Stimulated activated CD4-positive, alpha-beta T cell treated with anti-CD3 and anti-CD28 coated beads, Interleukin-4, amount 100 ng/mL, for 4 hours (primary cell): ENCODE measurements at regions not wholly inside any gene's neighbourhood (a gene's known extent, or its start where the extent isn't known, plus 50 kb on each side); places are given as distances from the start of the nearest gene placed in this dataset.

Experiments used
- DNase-seq, 2 experiments: peaks; one replicate each; pipeline ENCODE4 v3.0.0-alpha.2; 2020

DNA sequence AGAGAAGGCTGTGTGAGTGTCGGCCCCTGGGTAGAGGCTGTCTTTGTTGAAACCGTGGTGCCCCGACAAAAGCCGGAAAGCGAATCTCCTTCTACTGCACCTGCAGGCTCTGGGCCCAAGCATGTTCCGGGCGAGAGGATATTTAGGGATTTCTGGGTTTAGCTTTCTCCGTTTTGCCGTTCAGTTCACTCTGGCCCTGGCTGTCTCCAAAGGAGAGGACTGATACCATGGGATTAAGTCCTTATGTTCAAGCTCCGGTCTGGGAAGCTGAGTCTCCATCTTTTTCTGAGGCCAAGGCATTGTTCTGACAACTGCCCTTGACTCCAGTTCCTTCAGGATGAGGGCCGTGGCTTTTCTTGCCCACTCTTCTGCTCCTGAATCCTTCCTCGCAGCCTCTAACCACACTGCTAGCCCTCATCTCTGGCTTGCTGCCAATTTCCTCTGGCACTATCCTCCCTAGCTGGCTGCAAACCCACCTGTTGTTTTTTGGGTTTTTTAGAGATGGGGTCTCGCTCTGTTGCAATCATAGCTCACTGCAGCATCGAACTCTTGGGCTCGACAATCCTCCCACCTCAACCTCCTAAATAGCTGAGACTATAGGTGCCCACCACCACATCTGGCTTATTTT is 206.8 kb downstream of the SKIDA1 start:
- no peak for DNase-seq

DNA sequence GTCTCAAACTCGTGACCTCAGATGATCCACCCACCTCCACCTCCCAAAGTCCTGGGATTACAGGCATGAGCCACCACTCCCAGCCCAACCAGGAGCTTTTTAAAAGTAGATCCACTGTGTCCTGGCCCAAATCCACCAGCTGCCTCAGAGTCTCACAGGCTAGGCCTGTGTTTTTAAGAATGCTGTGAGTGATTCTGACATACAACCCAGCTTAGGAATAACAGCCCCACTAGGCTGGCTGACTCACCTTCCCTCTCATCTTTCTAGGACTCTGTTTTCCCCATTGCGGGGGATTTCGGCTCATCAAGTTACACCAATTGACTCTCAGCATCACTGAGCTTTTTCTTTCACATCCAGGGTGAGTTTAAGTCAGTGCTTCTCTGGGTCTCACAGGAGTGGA is 207.6 kb downstream of the SKIDA1 start:
- DNase-seq = no peak

DNA sequence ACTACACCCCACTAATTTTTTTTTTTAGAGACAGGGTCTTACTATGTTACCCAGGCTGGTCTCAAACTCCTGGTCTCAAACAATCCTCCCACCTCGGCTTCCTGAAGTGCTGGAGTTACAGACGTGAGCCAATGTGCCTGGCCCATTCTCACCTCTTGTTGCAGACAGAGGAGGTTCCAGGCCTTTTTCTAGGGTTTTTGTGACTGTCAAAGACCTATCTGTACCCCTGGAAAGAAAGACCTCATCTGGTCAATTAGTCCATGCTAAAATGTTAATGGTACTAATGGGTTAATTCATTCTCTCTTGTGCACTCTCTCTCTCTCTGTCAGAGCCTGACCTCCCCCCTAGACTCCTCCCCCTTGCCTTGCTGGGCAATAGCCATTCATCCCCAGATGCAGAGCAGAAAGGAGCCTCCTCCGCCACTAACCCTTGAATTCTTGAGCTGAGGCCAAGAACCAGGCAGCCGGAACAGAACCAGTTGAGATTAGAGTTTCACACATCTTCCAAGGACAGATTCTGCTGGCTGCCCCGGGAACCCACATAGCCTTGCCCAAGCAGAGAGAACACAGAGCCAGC is 209.7 kb downstream of the SKIDA1 start:
- no peak for DNase-seq

DNA sequence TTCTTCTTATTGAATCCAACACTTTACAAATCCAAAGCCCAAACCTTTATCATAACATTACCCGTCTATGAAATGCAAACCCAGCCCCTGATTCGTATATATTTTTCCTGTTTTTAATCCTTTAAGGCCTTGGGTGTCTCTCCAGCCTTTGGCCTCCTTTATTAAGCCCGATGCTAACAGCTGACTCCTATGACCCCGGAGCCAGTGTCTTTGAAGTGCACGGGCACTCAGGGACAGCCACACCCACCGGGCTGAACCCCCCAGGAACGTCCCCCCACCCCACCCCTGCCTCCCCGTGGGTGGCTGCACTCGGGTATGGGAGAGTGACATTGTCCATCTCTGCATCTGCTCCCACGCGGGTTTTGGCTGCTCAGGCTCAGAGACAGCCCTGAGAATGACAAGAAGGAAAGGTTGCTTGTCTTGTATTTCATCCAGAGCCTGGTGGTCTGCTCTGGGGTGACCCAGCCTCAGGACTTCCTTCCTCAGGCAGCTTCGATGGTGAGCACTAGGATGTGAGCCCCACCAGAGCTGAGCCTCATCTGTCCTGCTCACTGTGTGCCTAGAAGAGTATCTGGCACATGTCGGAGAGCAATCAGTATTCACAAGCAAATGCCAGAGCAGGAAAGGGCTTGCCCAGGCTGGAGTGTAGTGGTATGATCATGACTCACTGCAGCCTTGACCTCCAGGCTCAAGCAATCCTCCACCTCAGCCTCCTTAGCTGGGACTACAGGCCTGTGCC is 210.4 kb downstream of the SKIDA1 start:
- DNase-seq = no peak

DNA sequence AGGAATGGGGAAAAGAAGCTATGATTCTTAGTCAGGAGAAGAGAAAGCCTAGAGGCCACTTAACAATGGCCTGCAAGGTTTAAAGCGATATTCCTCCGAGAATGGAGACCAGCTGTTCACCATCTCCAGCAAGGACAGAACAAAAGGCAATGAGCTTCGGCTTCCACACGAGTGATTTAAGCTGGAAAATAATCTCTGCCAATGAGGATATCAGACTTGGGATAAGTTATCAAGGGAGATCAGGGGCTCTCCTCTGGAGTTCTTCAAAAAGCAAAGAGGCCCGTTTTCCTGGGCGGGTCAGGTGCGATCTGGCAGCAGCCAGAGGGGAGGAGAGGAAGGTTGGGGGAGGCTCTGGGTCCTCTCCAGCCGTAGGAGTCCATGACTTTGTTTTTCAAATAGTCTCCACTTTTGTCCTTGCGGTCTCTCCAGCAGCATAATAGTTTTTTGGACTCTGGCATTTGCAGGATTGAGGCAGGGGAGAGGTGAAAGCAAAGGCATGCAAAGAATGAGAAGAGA is 211.3 kb downstream of the SKIDA1 start:
- DNase-seq = no peak

DNA sequence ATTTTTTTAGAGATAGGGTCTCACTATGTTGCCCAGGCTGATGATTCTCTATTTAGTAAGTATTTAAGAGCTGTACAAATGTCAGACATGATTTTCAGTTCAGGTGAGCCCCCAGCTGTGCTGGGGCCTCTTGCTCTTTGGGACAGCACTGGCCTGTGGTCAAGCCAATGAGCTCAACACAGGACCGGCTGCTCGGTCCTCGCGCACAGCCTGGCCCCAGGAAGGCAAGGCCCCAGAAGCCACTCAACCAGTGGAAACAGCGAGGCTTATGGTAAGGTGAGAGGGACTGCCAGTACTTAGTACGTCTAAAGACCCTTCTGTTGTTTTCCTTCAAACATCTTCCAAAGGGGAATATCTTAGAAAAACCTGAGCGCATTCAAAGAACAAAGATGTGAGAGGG is 211.8 kb downstream of the SKIDA1 start:
- DNase-seq = no peak

DNA sequence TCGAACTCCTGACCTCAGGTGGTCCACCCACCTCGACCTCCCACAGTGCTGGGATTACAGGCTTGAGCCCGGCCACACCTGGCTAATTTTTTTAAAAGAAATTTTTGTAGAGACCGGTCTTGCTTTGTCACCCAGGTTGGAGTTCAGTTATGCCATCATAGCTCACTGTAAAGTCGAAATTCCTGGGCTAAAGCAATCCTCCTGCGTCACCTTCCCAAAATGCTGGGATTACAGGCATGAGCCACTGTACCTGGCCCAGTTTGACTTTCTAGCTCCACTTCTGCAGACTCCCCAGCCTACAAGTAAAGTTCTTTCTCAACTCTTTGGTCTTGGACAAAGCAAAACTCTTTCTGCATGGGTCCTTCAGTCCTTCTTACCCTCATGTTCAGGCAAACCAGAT is 214.1 kb downstream of the SKIDA1 start:
- no peak for DNase-seq

DNA sequence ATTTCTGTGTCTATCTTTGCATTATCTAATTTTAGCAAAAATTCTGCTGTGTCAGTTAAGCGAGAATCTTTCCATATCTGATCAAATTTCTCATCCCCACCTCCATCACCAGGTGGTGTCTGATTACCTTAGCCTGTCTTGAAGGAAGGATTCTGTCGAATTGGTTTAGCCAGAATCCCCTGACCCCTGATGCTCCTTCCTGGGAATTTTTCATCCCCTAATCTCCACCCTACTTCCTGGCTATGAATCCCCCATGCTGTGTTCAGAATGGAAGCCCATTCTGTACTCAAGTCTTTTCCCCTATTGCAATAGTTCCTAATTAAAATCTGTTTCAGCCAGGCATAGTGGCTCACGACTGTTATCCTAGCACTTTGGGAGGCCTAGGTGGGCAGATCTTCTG is 216.1 kb downstream of the SKIDA1 start:
- no peak for DNase-seq

DNA sequence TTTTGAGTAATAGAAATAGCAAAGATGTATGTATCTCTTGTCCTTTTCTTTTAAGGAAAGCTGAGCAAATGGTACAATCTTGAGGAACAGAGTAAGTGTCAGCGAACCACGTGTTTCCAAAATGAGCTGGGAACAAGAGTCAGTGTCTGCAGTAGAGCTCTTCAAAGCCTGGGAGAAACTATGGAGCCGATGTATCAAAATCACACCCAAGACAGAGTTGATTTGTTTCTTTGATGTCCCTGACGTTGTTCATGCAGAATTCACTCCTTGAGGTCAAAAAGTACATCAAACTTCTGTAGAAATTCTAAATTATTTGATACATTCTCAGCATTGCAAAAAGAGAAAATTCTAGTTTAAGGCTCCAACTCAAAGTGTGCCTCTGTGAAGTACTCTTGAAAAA is 216.5 kb downstream of the SKIDA1 start:
- no peak for DNase-seq

DNA sequence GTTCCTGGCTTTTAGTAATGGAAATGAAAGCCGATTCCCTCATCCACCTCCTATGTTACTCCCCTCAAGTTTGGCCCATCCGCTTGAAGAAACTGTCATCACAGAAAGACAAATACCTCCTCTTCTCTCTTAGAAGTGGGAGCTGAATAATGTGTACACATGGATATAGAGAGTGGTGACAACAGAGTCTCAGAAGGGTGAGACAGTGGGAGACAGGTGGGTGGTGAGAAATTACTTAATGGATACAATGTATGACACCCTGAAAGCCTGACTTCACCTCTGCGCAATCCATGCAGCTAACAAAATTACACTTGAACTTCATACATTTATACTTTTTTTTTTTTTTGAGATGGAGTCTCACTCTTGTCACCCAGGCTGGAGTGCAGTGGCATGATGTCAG is 217.5 kb downstream of the SKIDA1 start:
- no peak for DNase-seq

DNA sequence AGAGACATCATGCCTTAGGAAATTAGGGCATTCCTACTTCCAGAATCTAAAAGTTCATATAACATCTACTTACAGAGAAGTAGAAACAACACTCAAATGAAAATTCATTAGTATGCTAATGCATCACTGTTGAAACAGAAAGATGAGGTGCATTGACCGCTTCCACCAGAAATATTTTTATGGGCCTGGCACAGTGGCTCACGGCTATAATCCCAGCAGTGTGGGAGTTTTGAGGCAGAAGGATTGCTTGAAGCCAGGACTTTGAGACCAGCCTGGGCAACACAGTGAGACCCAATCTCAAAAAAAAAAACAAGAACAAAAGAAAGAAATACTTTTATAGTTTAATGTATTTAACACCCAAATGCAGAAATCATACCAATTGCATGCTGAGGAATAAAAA is 220.9 kb downstream of the SKIDA1 start:
- DNase-seq = no peak

DNA sequence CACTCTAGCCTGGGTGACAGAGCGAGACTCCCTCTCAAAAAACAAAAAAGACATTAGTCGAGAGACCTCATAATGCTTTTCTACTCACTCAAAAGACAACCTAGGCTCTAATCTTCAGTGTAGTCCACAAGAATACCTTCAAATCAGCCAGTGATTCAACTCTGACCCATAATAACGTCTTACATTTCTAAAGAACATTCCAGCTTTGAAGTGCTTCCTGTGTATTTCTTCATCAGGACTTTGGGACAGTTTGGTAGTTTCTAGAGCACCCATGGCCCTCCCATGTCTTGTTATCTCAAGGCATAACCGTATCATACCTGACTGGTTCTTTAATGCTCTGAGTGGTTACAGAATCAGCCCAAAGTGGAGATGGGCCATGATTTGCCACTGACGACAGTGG is 221.3 kb downstream of the SKIDA1 start:
- no peak for DNase-seq

DNA sequence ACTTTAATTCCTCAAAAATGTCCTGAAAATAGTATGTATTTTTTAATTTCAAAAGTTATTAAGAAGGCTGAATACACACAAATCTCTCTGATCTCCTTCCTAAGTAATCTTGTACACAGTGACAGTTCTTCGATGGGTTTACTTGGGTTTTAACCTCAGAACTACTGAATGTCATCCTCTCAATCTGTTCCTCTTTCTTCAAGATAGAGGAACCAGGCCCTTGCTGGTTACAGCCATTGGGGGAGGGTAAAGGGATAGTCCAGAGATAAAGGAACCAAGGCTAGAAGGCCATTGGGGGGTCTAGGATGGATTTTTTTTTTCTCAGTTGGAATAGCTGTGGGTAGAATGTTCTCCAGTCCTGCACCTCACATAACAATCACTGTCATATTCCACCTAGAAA is 224.9 kb downstream of the SKIDA1 start:
- DNase-seq = no peak

DNA sequence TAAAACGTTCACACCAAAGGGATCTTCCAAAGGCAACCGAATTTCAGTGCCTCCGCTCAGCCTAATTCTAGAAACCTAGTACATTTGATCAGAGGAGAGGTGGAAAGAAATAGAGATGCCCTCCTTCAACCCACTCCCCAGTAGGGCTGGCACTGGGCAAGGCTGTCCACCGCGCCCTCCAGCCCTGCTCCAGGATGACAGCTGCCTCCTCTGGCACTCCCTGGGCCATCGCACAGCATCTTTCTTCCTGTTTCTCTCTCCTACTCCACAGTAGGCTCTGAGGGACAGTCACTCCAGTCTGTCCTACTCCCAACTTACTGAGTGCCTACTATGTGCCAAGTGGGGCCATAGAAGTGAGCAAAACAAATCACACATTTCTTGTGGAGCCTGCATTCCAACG is 226.2 kb downstream of the SKIDA1 start:
- no peak for DNase-seq

DNA sequence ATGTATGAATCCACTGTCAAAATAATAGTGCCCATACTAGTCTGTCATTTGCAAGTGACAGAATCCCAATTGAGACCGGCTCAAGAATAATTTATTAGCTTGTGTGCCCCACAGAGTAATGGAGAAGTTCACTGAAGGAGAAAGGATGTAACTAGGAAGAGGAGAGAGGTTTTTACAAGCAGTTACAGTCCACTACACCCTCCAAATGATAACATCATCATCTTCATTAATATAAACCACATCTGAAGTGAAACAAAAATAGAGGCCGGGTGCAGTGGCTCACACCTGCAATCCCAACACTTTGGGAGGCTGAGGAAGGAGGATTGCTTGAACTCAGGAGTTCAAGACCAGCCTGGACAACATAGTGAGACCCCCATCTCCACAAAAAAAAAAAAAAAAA is 226.8 kb downstream of the SKIDA1 start:
- DNase-seq = no peak

DNA sequence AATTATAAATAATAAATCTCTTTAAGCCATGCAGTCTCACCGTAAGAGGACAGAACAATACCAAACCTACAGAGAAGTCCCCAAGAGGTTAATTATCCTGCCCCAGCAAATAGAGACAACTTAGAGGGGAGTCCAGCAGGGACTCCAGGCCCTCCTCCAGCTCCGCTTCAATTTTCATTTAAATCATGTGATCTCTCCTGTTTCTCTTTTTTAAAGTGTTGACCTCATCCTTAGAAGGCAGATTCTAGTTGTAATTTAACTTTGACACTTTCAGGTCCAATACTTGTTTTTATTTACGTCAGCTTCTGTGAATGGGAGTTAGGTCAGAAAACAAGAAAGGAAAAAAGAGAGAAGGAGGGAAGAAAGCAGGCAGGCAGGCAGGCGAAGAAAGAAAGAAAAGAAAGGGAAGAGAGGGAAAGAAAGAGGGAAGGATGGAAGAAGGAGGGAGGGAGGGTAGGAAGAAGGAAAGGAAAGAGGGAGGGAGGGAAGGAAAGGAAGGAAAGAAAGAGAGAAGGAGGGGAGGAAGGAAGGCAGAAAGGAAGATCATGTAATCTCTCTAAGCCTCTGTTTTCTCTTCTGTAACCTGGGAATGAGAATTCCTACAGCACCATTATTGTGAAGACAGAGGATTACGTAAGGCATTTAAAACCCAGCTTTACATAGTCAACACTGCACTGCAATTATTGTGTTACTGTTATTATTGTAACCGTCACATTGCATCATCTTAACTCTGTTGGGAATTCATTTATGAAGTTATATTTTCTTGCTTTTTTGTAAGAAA is 227.7 kb downstream of the SKIDA1 start:
- DNase-seq = no peak

DNA sequence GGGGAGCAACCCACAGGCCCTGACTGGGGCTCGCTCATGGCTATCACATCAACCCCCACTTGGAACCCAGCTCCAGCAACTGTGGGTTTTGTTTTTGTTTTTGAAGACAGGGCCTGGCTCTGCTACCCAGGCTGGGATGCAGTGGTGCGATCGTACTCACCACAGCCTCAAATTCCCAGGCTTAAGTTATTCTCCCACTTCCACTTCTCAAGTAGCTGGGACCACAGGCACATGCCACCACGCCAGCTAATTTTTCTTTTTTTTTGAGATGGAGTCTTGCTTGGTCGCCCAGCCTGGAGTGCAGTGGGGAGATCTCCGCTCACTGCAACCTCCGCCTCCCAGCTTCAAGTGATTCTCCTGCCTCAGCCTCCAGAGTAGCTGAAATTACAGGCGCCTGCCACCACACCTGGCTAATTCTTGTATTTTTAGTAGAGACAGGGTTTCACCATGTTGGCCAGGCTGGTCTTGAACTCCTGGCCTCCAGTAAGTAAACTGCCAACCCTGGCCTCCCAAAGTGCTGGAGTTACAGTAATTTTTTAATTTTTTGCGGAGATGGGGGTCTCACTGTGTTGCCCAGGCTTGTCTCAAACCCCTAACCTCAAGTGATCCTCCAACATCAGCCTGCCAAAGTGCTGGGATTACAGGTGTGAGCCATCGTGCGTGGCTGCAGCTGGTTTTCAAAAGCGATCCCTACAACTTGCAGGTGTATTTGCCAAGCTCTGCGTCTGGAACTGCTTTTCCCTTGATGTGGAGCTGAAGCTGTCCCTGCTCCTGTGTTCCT is 228.7 kb downstream of the SKIDA1 start:
- DNase-seq = no peak

DNA sequence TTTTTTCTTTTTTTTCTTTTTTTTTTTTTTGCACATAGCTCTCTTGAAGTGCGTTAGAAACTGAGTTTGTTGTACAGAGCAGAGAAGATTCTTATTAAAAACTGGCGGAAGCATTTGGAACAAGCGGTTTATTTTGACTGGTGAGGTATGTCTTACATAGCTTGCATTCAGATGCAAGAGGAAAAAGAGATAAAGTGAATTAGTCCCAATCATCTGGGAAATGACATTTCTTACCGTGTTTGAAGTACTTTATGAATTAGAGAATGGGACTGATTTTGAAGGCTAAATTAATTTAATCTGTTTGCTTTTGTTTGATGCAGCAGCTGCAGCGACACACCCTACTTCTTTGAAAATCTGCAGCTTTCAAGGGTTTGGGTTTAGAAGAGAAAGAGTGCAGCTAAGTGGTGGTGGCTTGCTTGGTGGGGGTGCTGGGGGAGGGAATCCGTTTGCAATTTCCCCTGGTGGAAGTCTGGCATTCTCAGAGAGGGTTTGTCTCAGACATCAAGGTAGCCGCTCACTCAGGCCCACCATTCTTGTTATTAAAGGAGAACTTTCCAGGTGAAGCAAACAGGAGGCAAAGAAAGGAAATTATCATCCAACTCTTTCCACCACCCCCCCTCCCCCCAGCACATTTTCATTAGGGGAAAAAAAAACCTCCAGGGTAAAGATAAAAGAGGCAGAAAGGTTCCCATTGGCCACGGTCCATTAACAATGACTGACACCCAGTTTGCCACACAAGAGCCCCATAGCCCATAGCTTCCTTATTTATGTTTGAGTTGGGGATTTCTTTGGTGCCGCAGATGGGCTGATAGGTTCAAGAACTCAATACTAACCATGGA is 231.7 kb downstream of the SKIDA1 start:
- DNase-seq = no peak

DNA sequence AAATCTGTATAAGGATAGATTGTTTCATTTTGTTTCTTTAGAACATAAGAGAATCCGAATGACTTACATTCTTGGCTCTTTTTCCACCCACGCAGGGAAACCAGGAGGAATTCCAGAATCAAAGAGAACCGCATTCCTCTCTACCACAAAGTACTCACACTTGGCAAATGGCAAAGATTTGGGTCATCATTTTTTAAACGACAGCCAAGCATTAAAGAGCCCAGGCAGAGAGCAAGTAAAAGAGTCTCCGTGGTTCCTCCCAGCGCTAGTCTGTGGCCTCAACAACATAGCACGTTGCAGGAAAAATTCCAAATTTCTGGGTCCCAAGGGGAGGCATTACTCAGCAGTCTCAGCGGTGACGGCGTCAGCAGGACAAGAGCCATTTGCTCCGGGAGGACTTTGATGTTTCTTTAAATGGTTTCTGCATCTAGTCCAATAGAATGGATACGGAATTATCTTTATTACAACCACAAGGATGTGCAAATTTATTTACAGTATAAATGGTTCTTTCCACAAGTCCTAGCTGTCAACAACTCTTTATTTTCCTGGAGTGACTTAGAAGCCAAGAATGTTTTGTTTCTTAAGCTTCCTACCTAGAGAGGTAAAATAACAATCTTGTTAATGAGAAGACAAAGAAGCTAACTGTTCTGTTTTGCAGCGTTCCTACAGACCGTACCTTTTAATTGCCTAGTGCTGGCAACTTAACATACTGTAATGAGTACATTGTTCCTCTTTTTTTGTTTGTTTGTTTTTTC is 232.5 kb downstream of the SKIDA1 start:
- no peak for DNase-seq

DNA sequence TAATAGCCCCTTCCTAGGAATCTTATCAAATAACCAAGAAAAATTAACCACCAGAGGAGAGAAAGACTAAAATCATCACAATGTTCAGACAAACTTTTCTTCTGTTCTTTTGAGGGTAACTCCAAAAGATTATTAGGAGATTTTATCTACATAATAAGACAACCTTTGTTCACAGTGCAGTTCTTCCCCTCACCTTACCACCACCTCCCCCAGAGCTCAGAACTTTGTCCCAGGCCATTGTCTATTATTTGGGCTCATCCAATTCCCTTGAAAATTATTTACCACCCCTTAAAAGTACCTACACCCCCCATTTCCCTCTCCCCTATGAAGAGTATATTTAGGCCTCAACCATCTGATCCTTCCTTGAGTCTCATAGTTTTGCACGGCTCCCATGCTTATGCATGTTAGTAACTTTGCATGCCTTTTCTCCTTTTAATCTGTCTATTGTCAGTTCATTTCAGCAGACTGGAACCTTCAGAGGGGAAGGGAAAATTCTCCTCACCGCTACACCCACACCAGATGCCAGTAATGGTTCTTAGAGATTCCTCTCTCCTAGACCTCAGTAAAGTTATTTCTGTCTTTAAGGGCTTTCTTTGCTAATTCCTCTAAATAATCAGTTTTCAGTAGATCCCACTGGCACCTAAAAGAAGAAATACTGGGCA is 234.9 kb downstream of the SKIDA1 start:
- no peak for DNase-seq
